IPS DF 19.7 (cell line): ENCODE measurements at regions not wholly inside any gene's neighbourhood (a gene's known extent, or its start where the extent isn't known, plus 50 kb on each side); places are given as distances from the start of the nearest gene placed in this dataset.

Source experiments
- DNase-seq: peaks from one replicate; pipeline ENCODE4 v3.0.0-alpha.2; 2013; ENCODE audit warnings: low read depth, low spot score

DNA sequence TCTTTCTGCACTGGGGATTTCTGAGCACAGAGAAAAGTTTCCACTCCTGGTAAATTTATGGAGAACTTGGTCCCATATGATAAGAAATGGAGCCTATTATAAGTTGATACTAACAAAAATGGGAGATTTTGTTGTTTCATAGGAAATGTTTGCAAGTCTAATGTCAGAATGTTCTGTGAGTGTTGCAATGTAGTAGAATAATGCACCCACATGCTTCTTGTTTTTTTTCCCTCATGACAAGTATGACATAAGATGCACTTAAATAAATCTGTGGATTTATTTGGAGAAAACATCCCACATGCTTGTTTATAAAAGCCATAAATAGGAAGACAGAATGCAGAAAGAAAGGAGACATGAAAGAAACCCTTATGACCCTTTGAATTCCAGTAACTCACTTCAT is 50.8 kb upstream of the KCNJ6 start:
- no peak for DNase-seq

DNA sequence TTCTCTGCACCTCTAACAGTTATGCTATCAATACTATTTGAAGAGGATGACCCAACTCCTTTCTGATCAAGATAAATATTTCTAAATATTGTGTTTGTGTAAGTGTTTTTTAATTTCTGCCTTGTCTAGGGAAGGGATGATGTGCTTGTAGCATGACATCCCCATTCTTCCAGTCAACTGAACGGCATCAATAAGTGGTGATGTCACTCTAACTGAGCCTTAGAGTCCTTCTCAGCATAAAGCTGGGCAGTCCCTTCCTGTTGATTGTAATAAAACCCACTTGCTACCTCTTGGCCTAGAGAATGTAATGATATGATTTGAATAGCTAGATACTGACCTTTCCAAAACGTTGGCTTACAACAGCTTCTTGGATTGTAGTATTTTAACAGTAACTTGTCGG is 52.5 kb upstream of the KCNJ6 start:
- DNase-seq: no peak

DNA sequence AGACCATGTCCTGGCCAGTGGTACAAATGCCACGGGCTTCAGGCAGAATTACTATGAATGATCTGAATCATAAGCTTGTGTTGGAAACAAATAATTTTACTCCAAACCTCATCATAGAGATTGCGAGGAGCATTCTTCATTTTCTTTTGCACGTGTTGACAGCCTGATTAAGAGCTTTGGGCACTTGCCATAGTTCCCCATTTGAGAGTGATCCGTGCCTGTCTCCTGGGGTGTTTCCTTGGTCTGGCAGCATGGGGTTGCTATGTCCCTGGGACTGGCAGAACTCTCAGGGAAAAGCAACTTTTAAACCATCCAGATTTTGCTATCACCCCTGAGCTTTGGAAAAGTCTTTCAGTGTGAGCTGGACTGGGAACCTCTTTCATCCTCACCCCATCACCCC is 54.3 kb upstream of the KCNJ6 start:
- no peak for DNase-seq

DNA sequence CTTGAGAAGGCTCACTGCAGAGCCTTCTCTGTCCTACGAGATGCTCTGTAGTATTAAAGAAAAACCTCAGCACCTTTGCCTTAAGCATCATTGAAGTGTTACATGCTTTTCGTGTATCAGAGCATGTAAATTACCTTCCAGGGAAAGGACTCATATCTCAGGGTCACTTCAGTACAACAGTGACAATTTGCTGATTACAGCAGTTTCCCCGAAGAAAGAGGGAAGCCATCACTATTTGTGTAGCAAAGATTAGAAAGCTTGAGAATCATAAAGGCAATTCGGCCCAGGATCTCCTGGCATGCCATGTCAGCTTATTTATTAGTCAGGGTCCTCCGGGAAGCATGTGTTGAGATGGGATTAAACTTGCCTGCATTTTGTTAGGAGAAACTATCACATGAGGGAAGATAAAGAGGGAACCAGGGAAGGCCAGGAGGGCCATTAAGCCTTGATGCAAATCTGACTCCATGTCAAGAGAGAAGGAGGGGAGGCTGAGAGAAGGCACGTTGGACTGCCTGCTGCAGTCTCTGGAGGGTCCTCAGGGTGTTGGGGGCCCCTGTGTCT is 55.2 kb upstream of the KCNJ6 start:
- DNase-seq: no peak

DNA sequence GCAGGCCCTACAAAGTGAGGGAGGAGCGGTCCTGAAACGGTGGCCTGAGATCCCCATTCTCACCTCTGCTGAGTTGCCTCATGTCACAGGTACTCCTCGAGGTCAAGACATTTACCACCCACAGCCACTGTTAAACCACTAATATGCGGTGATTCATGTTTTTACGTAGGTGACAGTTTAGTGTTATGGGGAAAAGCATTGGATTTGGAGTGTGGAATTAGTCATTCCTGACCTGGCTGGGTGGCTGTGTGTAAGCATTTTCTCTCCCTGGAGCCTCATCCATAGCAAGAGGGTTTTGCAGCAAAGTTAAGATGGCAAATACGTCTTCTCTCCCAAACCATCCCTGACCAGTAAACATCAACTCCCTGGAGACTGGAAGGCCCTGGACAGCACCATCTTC is 57.8 kb upstream of the KCNJ6 start:
- DNase-seq: no peak

DNA sequence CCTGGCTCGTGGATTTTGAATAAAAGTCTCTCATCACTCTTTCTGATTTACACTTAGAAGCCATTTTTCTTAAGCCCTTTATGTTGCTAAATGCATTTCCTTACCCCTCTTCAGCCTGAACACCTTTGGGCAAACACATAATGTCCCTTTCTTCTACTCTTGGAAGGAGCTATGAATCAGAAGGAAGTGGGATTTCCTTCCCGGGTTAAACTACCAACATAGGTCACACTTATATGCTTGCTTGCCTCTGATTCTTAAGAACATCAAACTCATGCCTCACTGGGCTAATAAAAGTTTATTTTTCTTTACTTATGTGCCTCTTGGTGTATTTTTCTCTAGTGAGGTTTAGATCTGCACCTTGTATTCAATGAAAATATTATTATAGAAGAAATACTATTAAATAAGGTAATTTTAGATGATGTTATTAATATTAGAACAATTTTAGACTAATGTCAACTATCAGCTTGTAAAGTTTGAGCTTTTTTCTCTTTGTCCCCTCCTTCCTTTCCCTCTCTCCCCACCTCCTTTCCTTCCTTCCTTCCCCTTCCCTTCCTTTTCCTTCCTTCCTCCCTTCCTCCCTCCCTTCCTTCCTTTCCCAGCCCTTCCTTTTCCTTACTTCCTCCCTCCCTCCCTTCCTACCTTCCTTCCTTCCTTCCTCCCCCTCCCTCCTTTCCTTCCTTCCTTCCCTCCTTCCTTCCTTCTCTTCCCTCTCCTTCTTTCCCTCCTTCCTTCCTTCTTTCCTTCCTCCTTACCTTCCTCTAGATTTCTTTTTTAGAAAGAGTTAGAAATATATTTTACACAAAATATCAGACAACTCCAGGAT is 66.5 kb upstream of the KCNJ6 start:
- DNase-seq: no peak

DNA sequence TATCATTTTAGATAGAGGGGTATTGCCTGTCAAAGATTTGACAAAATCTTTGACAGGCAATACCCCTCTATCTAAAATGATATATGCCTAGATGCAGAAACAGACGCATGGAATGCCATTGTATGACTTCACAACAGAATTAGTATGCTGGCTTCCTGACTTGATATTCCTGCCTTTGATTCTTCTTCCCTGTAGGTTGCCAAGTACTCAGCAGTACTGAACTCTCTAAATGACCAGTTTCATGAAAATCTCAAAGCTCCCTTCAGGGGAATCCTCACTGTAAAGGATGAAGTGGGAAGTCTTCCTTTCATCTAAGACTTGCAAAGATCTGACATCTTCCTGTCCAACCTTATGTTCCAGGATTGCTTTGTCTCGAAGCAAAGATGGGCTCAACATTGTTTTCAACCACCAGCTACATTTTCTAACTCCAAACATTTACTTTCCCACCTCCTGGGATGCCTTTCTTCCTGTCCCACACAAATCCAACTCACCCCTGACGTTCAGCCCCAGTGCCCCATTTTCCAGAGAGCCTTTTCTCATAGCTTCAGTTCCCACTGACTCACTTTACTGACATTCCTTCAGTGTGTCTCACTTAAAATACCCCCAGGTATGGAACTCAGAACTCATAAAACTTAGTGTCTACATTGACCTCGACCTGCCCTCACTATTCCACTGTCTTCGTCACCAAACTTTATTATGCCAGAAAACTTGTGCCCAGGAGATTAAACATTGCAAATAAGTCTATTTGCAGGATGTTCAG is 67.3 kb upstream of the KCNJ6 start:
- DNase-seq: no peak

DNA sequence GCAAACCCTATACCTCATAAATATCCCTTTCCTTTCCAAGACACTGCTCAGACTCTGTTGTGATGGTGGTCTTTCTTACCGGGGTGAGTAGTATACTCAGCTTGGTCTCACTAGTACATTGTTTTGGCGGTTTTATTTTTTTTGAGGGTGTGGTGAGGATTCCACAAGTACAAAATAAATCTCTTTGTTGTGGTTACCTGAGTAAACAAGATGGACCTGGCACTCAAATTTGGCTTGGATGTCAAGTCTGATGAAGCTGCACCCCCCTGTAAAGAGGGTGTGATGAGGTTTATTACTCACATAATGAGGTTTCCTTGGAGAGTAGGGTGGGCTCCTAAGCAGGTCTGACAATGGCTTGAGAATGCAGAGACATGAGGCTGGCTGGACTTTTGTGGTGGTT is 68.2 kb upstream of the KCNJ6 start:
- no peak for DNase-seq

DNA sequence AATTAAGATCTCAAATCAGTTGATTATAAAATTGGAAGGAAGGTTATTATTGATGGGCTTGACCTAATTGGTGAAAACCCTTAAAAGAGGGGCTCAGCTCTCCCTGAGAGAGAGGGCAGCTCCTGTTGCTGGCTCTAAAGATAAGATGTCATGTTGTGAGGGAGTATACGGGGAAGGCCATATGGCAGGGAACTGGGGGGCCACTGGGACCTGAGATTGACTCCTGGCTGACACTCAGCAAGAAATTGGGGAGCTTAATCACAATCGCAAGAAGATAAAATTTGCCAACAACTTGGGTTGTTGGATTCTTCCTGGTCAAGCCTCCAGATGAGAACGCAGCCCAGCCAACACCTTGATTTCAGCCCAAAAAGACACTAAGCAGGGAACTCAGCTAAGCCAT is 69.7 kb upstream of the KCNJ6 start:
- no peak for DNase-seq

DNA sequence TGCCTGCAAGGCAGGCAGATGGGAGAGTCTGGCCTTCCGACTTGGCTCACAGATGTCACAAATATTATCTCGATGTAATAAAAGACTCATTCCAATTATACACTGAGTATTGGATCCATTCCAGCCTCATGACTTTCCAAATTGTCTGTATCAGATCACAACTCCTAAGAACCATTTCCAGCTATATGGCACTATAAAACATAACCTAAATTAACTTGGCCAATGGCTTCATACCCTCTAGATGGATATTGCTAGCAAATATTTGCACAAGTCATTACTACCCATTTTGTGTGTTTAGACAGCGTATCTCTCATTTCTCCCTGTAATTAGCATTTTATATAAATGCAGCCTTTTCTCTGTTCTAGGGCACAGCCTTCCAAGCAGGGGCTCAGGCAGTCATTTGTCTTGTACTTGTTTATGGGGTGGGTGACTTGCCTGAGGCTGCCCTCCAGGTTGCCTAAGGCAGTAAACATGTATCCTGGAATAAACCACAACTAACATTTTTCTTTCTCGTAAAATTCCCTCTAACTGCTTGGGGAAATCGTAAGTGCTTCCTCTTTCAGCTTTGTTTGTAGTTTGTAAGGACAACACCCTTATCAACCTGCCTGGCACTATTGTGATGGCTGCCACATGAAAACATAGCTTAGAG is 70.6 kb upstream of the KCNJ6 start:
- DNase-seq: no peak

DNA sequence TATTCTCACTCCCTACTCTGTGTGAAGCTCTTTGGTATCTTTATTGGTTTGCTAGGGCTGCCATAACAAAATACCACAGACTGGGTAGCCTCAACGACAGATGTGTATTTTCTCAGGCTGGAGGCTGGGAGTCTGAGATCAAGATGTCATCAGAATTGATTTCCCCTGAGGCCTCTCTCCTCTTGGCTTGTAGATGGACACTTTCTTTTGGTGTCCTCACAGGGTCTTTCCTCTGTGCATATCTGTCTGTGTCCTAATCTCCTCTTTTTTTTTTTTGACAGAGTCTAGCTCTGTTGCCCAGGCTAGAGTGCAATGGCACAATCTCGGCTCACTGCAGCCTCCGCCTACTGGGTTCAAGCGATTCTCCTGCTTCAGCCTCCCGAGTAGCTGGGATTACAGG is 71.4 kb upstream of the KCNJ6 start:
- DNase-seq: no peak

DNA sequence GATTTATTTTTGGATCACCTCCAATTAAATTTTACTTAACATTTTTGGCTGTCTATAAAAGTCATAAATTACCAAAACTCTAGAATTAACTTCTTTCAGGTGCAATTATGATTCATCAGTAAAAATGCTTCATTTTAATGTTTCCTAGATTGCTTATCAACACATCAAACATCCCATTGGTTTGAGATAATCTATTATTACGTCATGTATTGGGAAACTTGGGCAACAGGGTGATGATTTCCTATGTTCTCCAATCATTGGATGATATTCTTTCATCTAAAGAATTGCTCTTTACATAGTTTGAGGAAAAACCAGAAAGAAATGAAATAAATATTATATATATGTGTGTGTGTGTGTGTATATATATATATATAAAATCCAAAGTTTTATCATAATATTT is 76.8 kb upstream of the KCNJ6 start:
- no peak for DNase-seq

DNA sequence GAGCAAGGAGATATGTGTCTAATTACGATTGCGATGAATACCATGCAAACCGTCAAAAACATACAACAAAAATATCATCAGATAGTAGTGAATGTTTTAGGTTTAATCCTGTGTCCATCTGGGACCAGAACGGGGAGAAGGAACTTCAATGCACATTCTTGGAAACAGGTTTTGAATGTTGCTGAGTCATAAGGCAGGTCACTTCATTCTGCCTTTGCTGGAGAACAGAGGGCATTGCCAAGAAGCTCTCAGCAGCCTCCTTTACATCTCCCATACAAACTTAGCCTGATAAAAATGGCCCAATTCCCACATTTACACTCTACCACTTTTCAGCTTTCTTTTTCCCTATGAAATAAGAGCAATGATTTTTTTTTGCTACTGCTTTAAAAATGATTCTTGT is 78.0 kb upstream of the KCNJ6 start:
- DNase-seq: no peak

DNA sequence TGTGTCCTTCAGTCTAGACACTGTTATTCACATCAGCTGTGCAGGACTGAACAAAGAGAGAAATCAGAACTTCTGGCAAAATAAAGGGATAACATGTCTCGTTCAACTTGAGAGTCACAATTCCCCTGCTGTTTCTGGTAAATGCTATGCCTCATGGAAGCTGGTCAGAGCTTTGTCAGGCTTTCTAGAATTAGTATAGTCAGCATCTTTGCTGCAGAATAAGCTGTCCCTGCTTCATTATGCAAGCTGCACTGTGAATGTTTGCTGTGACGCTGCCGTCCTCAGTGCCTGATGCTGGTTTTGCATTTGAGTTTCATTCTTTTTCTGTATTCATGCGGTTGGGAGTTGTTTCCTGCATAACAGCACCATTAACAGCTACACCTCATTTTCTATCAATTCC is 96.4 kb upstream of the KCNJ6 start:
- no peak for DNase-seq

DNA sequence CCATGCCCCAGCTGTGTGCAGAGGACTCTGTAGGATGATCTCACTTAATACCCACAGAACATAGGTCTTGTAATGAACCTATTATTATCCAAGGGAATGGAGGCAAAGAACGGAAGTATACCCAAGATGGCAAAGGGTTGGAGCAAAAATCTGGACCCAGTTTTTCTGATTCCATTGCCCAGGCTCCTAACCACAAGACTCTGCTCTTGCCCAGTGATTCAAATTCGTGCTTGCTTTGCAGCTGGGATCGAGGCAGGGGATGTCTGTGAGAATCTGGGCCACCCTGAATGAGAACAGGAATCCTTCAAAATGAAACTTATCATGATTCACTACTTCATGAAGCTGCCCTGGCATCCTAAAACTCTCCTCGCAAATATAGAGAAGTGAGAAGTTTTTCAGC is 97.5 kb upstream of the KCNJ6 start:
- DNase-seq: no peak

DNA sequence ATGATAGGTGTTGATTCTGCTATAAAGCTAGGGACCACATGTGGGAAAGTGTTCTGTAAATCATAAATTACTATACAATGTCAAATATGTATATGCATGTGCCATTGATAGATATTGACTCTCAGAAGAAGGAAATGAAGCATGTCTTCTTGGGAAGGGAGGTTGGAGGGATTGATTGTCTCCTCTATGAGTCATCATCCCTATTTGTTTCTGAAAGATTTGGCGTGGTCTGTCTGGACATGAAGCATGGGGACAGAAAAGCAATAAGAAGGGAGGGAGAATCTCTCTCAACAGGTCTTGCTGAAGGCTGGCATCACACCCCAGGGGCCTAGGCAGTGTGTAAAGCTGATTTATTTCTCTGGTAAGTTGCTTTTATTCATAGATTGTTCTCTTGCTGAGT is 98.0 kb upstream of the KCNJ6 start:
- DNase-seq: no peak

DNA sequence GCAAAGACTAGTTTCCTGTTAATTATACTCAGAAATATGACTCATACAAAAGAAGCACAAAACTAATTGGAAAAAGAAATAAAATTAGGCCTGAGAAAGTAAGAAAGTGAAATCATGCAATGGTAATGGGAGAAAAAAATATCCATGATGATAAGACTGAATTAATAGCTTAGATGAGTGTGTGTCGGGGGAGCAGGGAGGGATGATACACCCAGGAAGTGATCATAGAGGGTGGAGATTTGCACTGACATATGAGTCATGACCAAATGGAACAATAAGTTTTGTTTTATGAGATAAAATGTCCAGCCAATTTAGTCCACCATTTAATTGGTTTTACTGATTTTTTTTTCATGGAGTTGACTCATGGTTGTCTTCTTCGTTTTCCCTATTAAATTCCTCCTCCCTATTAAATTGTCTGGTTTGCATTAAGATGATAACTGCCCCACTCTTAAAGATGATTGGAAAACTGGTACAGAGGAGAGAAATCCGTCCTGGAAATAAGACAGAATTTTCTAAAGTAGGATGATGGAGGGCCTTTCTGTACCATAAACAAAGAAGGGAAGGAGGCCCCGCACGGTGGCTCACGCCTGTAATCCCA is 111.7 kb upstream of the KCNJ6 start:
- DNase-seq: no peak

DNA sequence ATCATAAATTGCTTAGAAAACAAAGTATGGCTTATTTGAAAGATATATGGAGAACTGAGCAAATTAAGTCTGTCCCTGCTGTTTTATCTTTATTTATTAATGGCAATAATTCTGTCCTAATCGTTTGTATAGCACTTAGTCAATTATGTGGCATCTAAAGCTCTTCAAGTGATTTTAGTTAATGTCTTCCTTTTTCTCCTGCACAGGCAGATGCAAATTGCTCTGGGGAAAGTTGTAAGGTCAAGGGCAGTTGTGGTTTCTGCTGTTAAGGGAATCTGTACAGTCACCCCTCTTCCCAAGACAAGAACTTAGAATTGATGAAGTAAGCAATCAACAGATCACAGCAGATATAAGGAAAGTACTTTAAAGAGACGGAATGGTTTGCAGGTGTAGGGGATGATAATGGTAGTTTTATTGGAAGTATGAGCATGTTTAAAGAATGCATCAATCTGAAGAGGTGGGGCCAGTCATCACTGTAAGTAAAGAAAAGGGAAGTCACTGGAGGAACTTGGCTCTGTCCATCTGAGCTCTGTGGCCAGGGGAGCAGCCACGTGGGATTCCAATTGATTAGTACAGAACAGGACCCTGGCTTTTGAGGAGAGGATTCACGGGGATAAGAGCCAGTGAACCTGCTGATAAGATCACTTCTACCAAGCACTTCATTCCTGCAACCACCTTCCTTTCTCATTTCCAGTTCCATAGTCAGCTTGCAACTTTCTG is 116.0 kb upstream of the KCNJ6 start:
- no peak for DNase-seq

DNA sequence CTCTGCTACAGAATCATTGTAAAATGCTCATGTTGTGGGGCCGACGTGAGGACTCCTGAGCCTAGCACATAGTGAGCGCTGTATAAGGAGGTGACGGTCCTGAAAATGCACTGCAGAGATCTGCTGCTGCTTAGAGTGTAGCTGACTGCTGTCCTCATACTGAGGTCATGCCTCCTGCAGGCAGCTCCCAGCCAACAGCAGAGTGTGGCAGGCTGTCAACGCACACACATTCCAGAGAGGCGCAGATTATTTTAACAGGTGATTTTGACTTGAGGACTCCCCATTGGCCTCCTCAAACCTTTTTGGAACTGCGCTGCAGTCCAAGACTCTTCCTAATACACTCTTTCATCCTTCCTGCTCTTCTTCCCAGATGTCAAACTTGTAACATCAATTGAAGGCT is 119.8 kb upstream of the KCNJ6 start:
- no peak for DNase-seq

DNA sequence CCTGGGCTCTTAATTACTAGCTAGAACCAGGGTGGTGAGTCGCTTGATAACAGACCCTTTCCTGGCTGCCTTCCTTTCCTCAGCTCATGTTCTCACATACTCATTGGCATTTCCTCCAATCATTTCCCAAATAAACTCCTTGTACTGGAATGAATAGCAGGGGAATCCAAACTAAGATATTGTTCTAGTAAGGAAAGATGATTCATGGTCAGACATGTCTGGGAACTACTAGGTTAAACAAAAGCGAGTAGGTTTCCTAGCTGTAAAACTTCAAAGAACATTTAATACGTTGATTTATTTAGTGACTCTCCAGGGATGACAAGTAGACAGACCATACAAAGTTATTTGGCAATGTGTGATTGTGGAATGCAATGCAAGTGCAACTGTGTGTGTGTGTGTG is 121.2 kb upstream of the KCNJ6 start:
- DNase-seq: no peak

DNA sequence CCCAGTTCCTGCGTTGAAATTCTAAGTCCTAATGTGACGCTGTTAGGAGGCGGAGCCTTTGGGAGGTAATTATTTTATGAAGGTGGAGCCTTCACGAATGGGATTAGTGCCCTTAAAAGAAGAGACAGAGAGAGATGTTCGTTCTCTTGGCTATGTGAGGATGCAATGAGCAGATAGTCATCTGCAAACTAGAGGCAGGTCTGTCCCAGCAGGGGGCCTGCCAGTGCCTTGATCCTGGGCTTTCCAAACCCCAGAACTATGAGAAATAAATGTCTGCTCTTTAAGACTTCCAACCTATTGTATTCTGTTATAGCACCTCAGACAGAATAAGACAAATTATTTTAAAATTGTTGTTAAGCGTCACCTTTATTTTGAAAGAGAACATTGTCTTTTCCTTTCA is 123.1 kb upstream of the KCNJ6 start:
- DNase-seq: no peak
